PC-9 (cell line): ENCODE measurements at regions not wholly inside any gene's neighbourhood (a gene's known extent, or its start where the extent isn't known, plus 50 kb on each side); places are given as distances from the start of the nearest gene placed in this dataset.

Source experiments
- EZH2 ChIP-seq: fragments of 200-600 bp; sonication (generic); IDR thresholded peaks from 2 replicates; pipeline ENCODE4 v1.8.0; 2017; ENCODE audit warnings: antibody characterized with exemption, low read depth
- TF ChIP-seq, protein P1 (sequence below): fragments of 200-600 bp; sonication (generic); conservative IDR thresholded peaks from 2 replicates; pipeline ENCODE4 v1.6.1; 2017; ENCODE audit warnings: mixed run types, antibody characterized with exemption, mild to moderate bottlenecking, moderate library complexity

- TF ChIP-seq, protein P1, sequence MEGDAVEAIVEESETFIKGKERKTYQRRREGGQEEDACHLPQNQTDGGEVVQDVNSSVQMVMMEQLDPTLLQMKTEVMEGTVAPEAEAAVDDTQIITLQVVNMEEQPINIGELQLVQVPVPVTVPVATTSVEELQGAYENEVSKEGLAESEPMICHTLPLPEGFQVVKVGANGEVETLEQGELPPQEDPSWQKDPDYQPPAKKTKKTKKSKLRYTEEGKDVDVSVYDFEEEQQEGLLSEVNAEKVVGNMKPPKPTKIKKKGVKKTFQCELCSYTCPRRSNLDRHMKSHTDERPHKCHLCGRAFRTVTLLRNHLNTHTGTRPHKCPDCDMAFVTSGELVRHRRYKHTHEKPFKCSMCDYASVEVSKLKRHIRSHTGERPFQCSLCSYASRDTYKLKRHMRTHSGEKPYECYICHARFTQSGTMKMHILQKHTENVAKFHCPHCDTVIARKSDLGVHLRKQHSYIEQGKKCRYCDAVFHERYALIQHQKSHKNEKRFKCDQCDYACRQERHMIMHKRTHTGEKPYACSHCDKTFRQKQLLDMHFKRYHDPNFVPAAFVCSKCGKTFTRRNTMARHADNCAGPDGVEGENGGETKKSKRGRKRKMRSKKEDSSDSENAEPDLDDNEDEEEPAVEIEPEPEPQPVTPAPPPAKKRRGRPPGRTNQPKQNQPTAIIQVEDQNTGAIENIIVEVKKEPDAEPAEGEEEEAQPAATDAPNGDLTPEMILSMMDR, result no peak
- no peak for TF ChIP-seq EZH2
Measured at GRCh38 chr22:26097411-26097810, 71.9 kb upstream of the SEZ6L start.
